ENCODE measurements at regions not wholly inside any gene's neighbourhood (a gene's known extent, or its start where the extent isn't known, plus 50 kb on each side); places are given as distances from the start of the nearest gene placed in this dataset.

DNA sequence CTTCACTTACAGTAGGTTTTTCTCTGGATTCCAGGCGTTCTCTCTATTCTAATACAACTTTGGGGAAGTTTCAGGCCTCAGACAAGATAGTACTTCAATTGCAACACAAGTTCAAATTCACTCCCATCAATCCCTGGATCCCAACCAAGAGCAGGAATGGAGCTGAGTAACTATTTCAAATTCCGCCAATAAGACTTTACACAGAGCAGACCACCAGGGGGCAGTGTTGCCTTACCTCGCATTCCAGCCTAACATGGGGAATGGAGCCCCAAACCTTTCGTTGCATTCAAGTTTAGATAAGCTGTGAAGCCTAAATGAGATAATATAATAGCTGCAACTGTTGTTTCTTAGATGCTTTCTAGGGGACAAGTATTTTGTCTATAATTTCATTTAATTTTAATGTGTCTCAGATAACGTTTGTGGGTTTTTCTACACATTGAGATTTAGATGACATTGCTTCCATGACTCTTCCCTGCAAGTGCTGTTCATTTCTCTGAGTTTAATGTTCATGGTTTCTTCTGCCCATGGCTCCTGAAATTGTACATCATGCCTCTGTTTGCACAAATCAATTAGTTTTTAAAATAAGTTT is 186.7 kb downstream of the NSUN3 start:
- ChIA-PET POLR2A (no interaction called here), CTCF (ENCODE audit: low intra/inter-chr PET ratio) (no interaction called here)
- Histone ChIP-seq H3K9me3 (replicated peaks; ENCODE audit: control insufficient read depth, insufficient read depth, low read depth, low read length) (no peaks in the 10 kb centered on the region), H3K4me2 (ENCODE audit: insufficient read depth, low read length) (no peak overlapping the region), H3K9ac (ENCODE audit: insufficient read depth in 1 of 2, low read depth in 2 of 2, low read length in 2 of 2) (no peak overlapping the region), H3K27me3 (ENCODE audit: control insufficient read depth in 2 of 2, insufficient read depth in 2 of 2, low read length in 2 of 2) (no peaks in the 10 kb centered on the region), H2AFZ (ENCODE audit: low read depth, low read length) (no peak overlapping the region), H3K36me3 (ENCODE audit: control insufficient read depth, insufficient read depth, low read length) (no peaks in the 10 kb centered on the region), H3K27ac (ENCODE audit: extremely low read depth, low read depth, low read length) (no peak overlapping the region), H4K20me1 (replicated peaks; ENCODE audit: control insufficient read depth, insufficient read depth, low read length) (no peaks in the 10 kb centered on the region), H3K4me1 (replicated peaks in 1 of 2; ENCODE audit: control insufficient read depth in 2 of 2, insufficient read depth in 2 of 2, low read length in 2 of 2) (no peaks in the 10 kb centered on the region), H3K9me1 (ENCODE audit: control insufficient read depth, insufficient read depth, low read length) (no peaks in the 10 kb centered on the region), H3K79me2 (ENCODE audit: control insufficient read depth, insufficient read depth, low read length) (no peaks in the 10 kb centered on the region), H3K4me3 (no peak overlapping the region)
- in situ Hi-C loops (cut with MboI) = no loop called here
- BruUV-seq (replicated peaks) = no TSS peak
- DNase-seq (ENCODE audit: extremely low read depth in 1 of 4, low spot score in 3 of 4) = peak; percentile 50 to 66 (median 51)
- WGBS (ENCODE audit: insufficient coverage, low coverage, missing lambda C conversion rate) = 2% methylated on average over 5 of the region's 5 CpGs
- ATAC-seq = peak; percentile 72
- intact Hi-C loops (cut with micrococcal nuclease) = no loop called here
- FAIRE-seq = peak; percentile 83
- no peak for TF ChIP-seq SREBF2 (CRISPR knock-in tag; IDR thresholded peaks at IDR 0.05)
- no peak for TF ChIP-seq SMARCE1 (IDR thresholded peaks at IDR 0.05)
- peak; percentile 54 to 70 for TF ChIP-seq RAD21 (CRISPR knock-in tag; conservative IDR thresholded peaks at IDR 0.05 in 1 of 2, IDR thresholded peaks at IDR 0.05 in 1 of 2)
- TF ChIP-seq, protein P1, sequence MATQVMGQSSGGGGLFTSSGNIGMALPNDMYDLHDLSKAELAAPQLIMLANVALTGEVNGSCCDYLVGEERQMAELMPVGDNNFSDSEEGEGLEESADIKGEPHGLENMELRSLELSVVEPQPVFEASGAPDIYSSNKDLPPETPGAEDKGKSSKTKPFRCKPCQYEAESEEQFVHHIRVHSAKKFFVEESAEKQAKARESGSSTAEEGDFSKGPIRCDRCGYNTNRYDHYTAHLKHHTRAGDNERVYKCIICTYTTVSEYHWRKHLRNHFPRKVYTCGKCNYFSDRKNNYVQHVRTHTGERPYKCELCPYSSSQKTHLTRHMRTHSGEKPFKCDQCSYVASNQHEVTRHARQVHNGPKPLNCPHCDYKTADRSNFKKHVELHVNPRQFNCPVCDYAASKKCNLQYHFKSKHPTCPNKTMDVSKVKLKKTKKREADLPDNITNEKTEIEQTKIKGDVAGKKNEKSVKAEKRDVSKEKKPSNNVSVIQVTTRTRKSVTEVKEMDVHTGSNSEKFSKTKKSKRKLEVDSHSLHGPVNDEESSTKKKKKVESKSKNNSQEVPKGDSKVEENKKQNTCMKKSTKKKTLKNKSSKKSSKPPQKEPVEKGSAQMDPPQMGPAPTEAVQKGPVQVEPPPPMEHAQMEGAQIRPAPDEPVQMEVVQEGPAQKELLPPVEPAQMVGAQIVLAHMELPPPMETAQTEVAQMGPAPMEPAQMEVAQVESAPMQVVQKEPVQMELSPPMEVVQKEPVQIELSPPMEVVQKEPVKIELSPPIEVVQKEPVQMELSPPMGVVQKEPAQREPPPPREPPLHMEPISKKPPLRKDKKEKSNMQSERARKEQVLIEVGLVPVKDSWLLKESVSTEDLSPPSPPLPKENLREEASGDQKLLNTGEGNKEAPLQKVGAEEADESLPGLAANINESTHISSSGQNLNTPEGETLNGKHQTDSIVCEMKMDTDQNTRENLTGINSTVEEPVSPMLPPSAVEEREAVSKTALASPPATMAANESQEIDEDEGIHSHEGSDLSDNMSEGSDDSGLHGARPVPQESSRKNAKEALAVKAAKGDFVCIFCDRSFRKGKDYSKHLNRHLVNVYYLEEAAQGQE (IDR thresholded peaks at IDR 0.05; ENCODE audit: borderline replicate concordance) = peak; percentile 57; the same call in 1 of the 2 replicates
- TF ChIP-seq, protein P1 (CRISPR knock-in tag; IDR thresholded peaks at IDR 0.05; ENCODE audit: low read depth) = no peak
- TF ChIP-seq ZNF668 (CRISPR knock-in tag; IDR thresholded peaks at IDR 0.05) = no peak
- TF ChIP-seq, protein P2, sequence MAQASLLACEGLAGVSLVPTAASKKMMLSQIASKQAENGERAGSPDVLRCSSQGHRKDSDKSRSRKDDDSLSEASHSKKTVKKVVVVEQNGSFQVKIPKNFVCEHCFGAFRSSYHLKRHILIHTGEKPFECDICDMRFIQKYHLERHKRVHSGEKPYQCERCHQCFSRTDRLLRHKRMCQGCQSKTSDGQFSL (CRISPR knock-in tag; IDR thresholded peaks at IDR 0.05) = no peak
- TF ChIP-seq, protein P2 (tag; IDR thresholded peaks at IDR 0.05) = no peak
- TF ChIP-seq, protein P3, sequence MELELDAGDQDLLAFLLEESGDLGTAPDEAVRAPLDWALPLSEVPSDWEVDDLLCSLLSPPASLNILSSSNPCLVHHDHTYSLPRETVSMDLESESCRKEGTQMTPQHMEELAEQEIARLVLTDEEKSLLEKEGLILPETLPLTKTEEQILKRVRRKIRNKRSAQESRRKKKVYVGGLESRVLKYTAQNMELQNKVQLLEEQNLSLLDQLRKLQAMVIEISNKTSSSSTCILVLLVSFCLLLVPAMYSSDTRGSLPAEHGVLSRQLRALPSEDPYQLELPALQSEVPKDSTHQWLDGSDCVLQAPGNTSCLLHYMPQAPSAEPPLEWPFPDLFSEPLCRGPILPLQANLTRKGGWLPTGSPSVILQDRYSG (tag; conservative IDR thresholded peaks at IDR 0.05; ENCODE audit: low read depth) = no peak
- TF ChIP-seq TEAD2 (tag; IDR thresholded peaks at IDR 0.05) = 0 out of 2 replicates have a peak, but pooled peaks have one; percentile 13
- TF ChIP-seq TEAD1 (CRISPR knock-in tag; IDR thresholded peaks at IDR 0.05) = peak in 1 of 2 experiments; percentile 50; a peak in 1 of 4 replicates
- TF ChIP-seq SMC3 (conservative IDR thresholded peaks at IDR 0.05; ENCODE audit: insufficient read depth, low read depth, low read length) = peak; percentile 50

Measured in K562 (cell line).